GM12875 (cell line): ENCODE measurements at regions not wholly inside any gene's neighbourhood (a gene's known extent, or its start where the extent isn't known, plus 50 kb on each side); places are given as distances from the start of the nearest gene placed in this dataset.

ENCODE experiments used
- H3K4me3 ChIP-seq: one replicate; pipeline ENCODE4 v1.5.1; 2011; ENCODE audit warnings: low read depth, low read length, control low read depth
- TF ChIP-seq, protein P1 (sequence below): IDR thresholded peaks from 2 replicates; pipeline ENCODE4 v1.5.1; 2011; ENCODE audit warnings: low read depth, mild to moderate bottlenecking, control low read depth, inconsistent platforms, low read length, moderate library complexity, borderline replicate concordance; ENCODE audit not compliant: insufficient read depth

- TF ChIP-seq, protein P1, sequence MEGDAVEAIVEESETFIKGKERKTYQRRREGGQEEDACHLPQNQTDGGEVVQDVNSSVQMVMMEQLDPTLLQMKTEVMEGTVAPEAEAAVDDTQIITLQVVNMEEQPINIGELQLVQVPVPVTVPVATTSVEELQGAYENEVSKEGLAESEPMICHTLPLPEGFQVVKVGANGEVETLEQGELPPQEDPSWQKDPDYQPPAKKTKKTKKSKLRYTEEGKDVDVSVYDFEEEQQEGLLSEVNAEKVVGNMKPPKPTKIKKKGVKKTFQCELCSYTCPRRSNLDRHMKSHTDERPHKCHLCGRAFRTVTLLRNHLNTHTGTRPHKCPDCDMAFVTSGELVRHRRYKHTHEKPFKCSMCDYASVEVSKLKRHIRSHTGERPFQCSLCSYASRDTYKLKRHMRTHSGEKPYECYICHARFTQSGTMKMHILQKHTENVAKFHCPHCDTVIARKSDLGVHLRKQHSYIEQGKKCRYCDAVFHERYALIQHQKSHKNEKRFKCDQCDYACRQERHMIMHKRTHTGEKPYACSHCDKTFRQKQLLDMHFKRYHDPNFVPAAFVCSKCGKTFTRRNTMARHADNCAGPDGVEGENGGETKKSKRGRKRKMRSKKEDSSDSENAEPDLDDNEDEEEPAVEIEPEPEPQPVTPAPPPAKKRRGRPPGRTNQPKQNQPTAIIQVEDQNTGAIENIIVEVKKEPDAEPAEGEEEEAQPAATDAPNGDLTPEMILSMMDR, result no peak
- no peak overlapping the region for H3K4me3 ChIP-seq
Observed at GRCh38 chr14:65252482-65253255, 150.4 kb upstream of the MAX start.

GRCh38 chr14:65255029-65255545, 152.8 kb upstream of the MAX start:
- TF ChIP-seq, protein P1, result no peak
- H3K4me3 ChIP-seq, result no peak overlapping the region

DNA sequence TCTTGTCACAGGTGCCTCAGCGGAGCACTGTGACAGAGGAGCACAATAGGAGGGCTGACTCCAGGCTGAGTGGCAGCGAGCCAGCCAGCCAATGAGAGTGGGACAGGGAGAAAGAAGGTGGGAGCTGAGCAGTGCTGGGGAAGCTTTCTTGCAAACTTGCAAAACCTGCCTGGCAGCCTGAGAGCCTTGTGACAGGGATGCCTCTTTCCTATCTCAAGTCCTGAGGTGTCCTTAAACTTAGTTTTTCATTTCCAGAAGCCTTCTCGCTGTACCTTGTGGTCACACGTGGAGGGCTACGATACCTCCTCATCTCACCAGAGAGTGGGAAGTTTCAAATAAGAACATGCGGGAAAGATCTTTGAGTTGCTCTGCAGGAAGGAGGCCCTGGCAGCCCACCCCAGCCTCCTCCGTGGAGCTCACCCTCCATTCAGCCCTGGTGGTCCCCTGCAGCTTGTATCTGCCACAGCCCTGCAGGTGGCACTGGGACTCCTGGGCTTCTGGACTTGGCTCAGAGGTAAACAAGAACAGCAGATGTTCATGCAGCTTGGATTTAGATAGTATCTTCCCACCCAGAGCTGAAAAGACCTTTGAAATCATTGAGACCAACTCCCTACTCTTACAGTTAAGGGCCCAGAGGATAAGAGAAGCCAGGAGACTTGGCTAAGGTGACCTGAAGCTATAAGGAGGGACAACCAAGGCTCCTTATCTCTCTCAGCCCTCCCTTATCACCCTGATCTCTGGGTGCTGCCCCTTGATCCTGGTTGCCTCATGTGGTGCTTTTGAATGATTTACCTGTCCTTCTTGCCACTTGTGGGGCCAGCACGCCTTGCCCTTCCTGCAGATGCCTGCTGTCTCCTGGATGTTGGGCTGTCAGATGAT, 153.5 kb upstream of the MAX start:
- TF ChIP-seq, protein P1, result no peak
- no peak overlapping the region for H3K4me3 ChIP-seq

DNA sequence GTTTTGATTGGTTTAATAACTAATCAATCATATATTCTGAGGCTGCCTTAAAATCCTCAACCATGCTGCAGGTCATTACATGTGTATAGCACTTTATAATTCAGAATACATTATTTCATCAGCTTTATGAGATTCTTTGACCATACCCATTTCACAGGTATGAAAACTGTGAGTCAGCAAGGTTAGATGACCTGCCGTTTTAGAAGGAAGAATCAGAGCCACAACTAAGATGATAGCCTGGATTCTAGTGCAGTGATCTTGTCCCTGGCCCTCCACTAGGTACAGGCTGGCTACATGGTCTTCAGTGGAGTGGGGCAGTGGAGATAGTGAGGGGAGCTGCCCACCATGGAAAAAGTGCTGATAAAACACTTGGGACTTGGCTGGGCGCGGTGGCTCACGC, 154.4 kb upstream of the MAX start:
- TF ChIP-seq, protein P1, result no peak
- H3K4me3 ChIP-seq, result no peak overlapping the region

DNA sequence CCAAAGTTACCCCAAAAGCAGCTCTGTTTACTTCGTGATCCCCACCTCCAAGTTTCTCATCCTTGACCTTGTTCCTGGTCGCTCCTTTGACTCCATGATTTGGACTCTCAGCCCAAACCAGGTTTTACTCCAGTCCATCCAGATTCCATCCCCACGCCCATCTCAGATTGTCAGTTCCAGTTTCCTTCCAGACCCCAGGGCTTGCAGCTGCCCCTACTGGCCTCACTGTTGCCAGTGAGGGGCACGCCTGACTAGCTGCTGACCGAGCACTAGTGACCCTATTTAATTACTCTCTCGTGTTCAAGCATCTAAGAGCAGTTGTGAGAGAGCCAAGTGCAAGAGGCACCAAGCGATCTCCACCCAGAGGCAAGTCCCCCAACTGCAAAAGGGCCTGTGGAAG, 155.1 kb upstream of the FUT8 start:
- no peak overlapping the region for H3K4me3 ChIP-seq
- TF ChIP-seq, protein P1, result no peak

DNA sequence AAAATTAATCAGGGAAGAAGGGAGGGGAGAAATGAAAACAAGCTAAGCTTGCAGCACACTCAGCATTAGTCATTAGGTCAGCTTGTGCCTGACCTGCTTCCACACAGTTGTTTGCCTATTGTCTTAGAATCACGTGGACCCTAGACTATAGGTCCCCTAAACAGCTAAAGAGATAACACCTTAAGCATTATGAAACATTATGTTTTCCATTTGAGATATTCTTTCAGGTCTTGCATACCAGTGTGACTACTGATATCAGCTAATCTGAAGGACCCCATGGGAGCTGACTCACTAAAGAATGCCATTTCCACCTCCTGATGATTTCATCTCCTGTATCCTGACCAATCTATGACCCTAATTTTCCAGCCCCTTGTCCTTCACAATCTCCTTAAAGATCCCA, 154.1 kb upstream of the FUT8 start:
- TF ChIP-seq, protein P1, result no peak
- H3K4me3 ChIP-seq, result no peak overlapping the region
